ENCODE measurements at regions not wholly inside any gene's neighbourhood (a gene's known extent, or its start where the extent isn't known, plus 50 kb on each side); places are given as distances from the start of the nearest gene placed in this dataset.

DNA sequence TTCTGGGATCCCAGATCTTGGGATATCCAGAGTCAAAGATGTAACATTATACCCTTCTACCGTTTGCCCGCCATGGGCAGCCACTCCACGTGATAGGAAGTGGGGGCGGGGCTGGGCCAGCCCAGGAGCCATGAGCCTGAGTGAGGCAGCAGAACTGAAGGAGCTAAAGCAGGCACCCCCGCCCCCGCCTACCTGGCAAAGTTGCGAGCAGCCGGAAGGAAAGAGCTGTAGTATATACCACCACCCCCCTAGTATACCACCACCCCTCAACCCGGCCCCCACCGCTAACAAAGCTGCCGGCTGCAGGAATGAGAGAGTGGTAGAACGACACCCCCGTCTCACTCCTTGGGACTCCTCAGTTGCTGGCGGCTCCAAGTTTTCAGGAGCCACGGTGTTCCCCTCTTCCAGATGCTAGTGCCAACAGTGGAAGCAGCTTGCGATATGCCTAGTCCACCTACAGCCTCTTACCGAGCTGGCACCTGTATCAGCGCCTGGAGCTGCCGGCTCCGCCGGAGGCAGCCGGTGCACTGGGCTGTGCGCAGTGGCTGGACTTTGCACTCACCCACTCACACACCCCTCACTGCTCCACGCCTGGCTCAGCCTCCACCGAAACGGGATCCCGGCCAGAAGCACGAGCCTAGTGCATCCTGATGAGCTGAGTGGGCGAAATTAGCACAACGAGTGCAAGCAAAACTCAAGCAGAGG is 230.7 kb upstream of the PRR20A start:
- TF ChIP-seq, protein P1, sequence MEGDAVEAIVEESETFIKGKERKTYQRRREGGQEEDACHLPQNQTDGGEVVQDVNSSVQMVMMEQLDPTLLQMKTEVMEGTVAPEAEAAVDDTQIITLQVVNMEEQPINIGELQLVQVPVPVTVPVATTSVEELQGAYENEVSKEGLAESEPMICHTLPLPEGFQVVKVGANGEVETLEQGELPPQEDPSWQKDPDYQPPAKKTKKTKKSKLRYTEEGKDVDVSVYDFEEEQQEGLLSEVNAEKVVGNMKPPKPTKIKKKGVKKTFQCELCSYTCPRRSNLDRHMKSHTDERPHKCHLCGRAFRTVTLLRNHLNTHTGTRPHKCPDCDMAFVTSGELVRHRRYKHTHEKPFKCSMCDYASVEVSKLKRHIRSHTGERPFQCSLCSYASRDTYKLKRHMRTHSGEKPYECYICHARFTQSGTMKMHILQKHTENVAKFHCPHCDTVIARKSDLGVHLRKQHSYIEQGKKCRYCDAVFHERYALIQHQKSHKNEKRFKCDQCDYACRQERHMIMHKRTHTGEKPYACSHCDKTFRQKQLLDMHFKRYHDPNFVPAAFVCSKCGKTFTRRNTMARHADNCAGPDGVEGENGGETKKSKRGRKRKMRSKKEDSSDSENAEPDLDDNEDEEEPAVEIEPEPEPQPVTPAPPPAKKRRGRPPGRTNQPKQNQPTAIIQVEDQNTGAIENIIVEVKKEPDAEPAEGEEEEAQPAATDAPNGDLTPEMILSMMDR (conservative IDR thresholded peaks at IDR 0.05; ENCODE audit: low read depth, low read length) = no peak
- H3K4me3 ChIP-seq (ENCODE audit: low read depth, low read length) = no peak overlapping the region
- no peak for DNase-seq (ENCODE audit: low read depth)

DNA sequence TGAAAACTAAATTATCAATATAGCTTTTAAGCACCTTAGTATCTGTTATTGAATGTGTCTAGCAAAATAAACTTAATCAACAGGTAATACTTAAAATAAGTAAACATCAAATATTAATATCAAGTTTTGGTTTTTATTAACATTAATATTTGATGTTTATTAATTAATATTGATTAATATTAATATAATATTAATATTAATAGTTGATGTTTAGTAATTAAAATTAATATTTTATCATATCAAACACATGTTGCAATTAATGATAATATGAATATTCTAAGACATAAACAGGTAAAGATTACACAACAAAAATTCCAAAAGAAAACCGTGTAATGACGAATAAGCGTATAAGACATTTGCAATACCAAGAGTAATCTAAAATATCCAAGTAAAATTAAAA is 222.8 kb upstream of the PRR20A start:
- TF ChIP-seq, protein P1 (conservative IDR thresholded peaks at IDR 0.05; ENCODE audit: low read depth, low read length) = no peak
- no peak overlapping the region for H3K4me3 ChIP-seq (ENCODE audit: low read depth, low read length)
- no peak for DNase-seq (ENCODE audit: low read depth)

DNA sequence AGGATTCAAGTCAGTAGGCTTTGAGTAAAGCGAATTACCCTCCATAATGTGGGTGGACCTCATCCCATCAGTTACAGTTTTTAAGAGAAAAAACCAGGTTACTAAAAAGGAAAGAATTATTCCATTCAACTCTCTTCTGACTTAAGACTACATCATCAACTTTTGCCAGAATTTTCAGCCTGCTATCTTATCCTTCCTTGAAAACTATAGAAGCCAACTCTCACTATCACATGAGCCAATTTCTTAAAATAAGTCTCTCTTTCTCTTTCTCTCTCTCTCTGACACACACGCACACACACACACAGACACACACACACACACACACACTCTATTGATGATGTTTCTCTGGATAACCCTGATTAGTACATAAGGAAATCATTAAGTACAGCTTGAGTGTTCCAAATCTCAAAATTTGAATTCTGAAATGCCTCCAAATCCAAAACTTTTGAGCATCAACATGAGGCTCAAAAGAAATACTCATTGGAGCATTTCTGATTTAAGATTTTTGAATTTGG is 217.0 kb upstream of the PRR20A start:
- no peak for DNase-seq (ENCODE audit: low read depth)
- no peak overlapping the region for H3K4me3 ChIP-seq (ENCODE audit: low read depth, low read length)
- TF ChIP-seq, protein P1 (conservative IDR thresholded peaks at IDR 0.05; ENCODE audit: low read depth, low read length) = no peak

DNA sequence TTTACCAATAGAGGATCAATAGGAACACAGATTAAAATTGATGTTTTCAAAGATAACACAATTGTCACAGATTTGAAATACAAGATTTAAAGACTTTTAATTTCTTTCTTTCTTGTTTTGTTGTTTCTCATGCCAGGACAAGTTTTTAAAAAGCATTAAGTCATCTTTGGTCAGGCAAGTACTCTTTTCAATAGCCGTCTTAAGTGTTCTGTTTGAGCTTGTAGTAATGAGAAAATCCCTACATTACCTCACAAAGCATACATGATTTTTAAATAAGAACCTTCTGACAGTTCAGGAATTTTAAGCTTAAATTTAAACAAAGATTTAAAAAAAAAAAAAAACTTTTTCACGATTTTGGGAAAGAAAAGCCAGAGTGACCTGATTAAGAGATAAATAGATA is 216.3 kb upstream of the PRR20A start:
- DNase-seq (ENCODE audit: low read depth) = no peak
- H3K4me3 ChIP-seq (ENCODE audit: low read depth, low read length) = no peak overlapping the region
- TF ChIP-seq, protein P1 (conservative IDR thresholded peaks at IDR 0.05; ENCODE audit: low read depth, low read length) = no peak

DNA sequence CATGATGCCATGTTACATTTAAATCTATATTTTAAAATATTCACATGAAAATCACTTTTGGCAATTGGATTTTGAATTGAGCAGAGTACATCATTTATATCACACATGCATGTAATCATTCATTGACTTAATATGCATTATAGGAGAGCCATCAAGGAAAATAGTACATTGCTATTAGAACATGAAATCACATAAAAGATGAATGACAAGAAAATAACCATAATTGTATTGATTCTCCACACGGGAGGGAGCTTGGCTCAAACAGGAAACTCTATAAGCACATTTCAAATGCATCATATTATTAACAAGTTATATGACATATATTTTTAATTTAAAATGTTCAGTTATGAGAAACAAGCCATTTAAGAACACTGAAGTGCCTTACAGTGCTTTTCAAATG is 208.6 kb upstream of the PRR20A start:
- DNase-seq (ENCODE audit: low read depth) = no peak
- H3K4me3 ChIP-seq (ENCODE audit: low read depth, low read length) = no peak overlapping the region
- TF ChIP-seq, protein P1 (conservative IDR thresholded peaks at IDR 0.05; ENCODE audit: low read depth, low read length) = no peak

DNA sequence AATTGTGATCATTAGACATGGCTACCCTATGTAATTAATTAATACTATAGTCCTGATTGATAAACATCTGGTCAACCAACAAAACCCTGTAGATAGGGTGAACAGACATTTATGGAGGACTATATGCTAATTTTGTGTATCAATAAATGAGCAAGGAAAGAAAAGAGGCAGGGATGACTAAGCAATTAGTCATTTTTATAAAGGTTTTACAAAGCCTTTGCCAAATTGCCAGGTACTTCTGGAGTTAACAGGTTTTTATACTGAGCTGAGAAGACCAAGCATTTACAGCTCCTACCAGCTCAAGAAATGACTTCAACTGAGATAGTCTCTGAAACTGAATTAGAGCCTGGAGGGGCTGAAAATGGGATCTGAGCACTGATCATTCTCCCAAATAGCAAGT is 186.8 kb upstream of the PRR20A start:
- H3K4me3 ChIP-seq (ENCODE audit: low read depth, low read length) = no peak overlapping the region
- DNase-seq (ENCODE audit: low read depth) = no peak
- TF ChIP-seq, protein P1 (conservative IDR thresholded peaks at IDR 0.05; ENCODE audit: low read depth, low read length) = no peak

DNA sequence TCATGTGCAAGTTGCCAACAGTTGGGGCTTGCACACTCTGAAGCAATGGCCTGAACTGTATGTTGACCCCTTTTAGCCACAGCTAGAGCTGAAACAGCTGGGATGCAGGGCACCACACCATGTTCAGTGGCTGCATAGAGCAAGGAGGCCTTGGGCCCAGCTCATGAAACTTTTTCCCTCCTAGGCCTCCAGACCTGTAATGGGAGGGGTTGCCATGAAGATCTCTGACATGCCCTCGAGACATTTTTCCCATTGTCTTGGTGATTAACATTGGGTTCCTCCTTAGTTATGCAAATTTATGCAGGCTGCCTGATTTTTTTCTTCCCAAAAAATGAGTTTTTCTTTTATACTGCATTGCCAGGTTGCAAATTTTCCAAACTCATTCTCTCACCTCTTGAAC is 165.1 kb upstream of the PRR20A start:
- no peak overlapping the region for H3K4me3 ChIP-seq (ENCODE audit: low read depth, low read length)
- TF ChIP-seq, protein P1 (conservative IDR thresholded peaks at IDR 0.05; ENCODE audit: low read depth, low read length) = no peak
- DNase-seq (ENCODE audit: low read depth) = no peak
